HG03342 (cell line): ENCODE measurements at regions not wholly inside any gene's neighbourhood (a gene's known extent, or its start where the extent isn't known, plus 50 kb on each side); places are given as distances from the start of the nearest gene placed in this dataset.

Source experiments
- ATAC-seq: cut with Tn5 transposase; IDR thresholded peaks from one replicate; pipeline ENCODE4 v1.9.1; 2021; ENCODE audit warnings: mild to moderate bottlenecking, moderate library complexity; ENCODE audit not compliant: unreplicated experiment

DNA sequence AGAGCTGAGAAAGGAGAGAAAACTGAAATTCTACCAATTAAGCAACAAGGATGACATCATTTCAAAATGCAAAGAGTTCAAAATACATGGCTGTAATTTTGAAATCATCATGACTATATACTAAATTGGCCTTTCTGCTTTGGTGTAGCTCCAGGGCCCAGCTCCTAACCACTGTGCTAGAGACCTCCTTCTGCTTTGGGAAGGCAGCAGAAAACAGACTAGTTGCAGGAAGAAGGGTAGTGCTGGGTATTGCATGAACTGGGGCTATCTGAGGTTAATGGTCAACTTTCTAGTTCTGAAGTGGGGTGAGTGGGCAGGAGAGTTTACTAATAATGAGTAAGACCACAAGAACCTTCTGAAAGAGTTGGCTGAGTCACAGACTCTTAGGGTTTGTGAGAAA, 66.2 kb downstream of the PTGER2 start:
- ATAC-seq: peak; percentile 100
